Activated CD4-positive, alpha-beta T cell treated with anti-CD3 and anti-CD28 coated beads, Interleukin-10, Interleukin-2, amounts not matched to agents 100 ng/mL and 50 ng/mL, durations not matched to agents 16 hours and 8 hours (primary cell): ENCODE measurements at regions not wholly inside any gene's neighbourhood (a gene's known extent, or its start where the extent isn't known, plus 50 kb on each side); places are given as distances from the start of the nearest gene placed in this dataset.

Source experiments
- DNase-seq: peaks from one replicate; pipeline ENCODE4 v3.0.0-alpha.2; 2020

DNA sequence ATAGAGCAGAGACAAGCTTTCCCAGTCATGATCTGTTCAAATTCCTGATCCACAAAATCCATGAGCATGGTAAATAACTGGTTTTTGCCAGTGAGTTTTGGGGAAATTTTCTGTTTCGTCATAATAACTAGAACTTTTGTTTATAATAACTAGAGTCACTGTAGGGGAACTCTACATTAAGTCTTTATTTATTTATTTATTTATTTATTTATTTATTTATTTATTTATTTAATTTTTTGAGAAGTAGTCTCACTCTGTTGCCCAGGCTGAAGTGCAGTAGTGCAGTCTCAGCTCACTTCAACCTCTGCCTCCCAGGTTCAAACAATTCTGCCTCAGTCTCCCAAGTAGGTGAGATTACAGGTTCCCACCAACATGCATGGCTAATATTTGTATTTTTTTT, 1106.8 kb downstream of the AMY1C start:
- DNase-seq: no peak

GRCh38 chr1:104868794-104869193, 1119.1 kb downstream of the AMY1C start:
- DNase-seq: no peak

DNA sequence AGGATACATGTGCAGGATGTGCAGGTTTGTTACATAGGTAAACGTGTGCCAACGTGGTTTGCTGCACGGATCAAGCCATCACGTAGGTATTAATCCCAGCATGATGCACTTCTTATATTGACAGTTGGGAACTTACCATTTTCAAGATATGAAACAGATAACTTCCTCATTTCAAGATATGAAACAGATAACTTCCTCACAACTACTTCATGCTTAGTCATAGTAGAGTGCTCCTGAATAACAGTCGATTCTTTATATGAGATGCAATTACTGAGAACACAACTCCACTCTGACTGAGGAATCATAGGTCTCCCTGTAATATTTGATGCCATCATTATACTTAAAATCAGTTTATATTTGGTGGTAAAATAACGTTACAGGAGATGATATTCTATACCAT, 1124.3 kb downstream of the AMY1C start:
- no peak for DNase-seq

- no peak for DNase-seq
Observed at GRCh38 chr1:104878203-104878909, 1128.7 kb downstream of the AMY1C start.

DNA sequence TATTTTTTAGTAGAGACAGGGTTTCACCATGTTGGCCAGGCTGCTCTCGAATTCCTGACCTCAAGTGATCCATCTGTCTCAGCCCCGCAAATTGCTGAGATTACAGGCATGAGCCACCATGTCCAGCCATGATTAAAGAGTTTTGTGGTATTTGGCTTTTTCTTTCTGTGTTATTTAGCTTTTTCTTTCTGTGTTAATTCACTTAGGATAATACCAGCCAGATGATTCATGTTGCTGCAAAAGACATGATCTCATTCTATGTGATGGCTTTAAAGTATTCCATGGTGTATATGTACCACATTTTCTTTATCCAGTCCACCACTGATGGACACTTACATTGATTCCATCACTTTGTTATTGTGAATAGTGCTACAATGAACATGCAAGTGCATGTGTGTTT, 1135.2 kb downstream of the AMY1C start:
- DNase-seq: no peak

GRCh38 chr1:104905322-104905721, 1155.6 kb downstream of the AMY1C start:
- DNase-seq: no peak

GRCh38 chr1:104906141-104906540, 1156.4 kb downstream of the AMY1C start:
- no peak for DNase-seq

DNA sequence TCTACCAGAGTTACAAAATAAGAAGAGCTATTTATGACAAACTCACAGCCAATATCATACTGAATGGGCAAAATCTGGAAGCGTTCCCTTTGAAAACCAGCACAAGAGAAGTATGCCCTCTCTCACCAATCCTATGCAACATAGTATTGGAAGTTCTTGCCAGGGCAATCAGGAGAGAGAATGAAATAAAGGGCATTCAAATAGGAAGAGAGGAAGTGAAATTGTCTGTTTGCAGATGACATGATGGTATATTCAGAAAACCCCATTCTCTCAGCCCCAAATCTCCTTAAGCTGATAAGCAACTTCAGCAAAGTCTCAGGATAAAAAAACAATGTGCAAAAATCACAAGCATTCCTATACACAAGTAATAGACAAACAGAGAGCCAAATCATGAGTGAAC, 1169.5 kb downstream of the AMY1C start:
- DNase-seq: no peak

DNA sequence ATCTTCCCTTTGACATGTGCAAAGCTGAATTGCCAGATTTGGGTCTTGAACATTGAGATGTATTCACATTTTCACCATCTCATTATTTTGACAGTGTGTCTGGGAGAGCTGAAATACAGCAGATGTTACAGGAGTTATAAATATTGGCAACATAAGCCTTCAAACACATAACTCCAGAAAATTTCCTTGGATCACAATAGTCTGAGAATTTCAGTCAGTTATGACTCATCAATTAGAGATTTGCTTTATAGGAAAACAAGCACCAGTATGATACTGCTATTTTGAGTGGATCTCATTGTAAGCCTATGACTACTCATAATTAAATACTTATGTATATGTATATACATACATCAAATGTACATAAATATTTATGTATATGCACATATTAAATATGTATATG, 1171.8 kb downstream of the AMY1C start:
- DNase-seq: no peak

DNA sequence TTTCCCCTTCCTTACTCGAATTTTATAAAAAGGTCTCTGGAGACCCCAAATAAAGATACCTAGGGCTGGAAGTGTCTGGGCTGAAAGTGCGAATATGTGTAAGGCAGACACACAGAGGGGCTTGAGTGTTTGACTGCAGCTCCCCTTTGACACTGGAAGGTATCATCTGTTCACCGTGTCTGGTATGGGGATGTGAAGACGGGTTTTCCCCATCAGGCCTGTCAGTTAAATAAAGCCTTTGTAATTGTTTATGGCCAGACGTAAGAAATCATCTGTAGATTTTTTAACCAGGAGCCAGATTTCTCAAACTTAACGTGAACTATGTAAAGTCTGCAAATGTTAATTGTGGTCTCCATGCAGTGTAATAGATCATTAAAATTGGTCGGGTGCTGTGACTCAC, 1173.4 kb downstream of the AMY1C start:
- DNase-seq: no peak

- DNase-seq: no peak
Observed at GRCh38 chr1:104929280-104929679, 1179.6 kb downstream of the AMY1C start.

- no peak for DNase-seq
Observed at GRCh38 chr1:104932030-104932915, 1182.6 kb downstream of the AMY1C start.

DNA sequence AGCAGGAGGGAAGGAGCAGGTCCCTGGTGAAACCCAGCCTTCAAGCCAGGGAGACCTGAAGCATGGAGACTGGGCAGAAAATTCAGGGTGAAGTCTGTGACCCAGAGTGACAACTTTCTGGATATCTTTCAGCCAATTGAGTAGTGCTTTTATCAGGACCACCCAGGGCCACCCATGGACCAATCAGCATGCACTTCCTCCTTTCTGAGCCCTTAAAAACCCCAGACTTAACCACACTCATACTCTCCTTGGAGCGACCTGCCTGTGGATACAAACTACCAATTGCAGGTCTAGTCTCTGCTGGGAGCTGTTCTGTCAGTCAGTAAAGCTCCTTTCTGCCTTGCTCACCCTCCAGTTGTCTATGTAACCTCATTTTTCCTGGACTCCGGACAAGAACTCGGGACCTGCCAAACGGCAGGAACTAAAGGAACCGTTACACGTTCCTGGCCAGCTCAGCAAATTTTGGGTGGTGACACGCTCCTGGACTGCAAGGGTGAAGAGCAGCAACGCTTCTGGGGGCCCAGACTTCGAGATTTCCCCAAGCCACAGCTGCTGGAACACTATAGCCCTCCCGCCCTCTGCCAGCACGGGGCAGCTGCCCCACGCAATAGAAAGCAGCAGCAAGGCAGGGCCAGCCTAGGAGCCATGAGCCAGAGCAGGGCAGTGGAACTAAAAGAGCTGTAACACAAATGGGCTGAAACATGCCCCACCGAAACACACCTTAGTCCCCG, 1183.4 kb downstream of the AMY1C start:
- DNase-seq: no peak

- DNase-seq: no peak
Observed at GRCh38 chr1:104933846-104934245, 1184.1 kb downstream of the AMY1C start.

DNA sequence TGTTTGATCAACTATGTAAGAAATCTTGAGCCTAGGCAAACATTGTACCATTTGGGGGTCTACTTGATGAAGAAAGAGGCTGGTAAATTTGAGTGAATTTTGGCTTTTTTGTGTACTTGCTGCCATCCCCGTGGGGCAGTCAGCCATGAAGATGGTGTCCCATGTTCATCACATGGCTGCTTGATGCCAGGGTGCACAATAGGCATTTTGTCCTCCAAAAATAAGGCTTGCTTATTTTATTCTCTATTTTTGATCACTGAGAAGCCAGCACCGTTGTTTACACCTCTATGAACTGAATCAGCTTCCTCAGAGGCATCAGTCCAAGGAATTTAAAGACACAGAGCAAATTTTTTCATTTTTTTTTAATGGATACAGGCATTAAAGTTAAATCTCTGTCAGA, 1195.7 kb downstream of the AMY1C start:
- DNase-seq: no peak

DNA sequence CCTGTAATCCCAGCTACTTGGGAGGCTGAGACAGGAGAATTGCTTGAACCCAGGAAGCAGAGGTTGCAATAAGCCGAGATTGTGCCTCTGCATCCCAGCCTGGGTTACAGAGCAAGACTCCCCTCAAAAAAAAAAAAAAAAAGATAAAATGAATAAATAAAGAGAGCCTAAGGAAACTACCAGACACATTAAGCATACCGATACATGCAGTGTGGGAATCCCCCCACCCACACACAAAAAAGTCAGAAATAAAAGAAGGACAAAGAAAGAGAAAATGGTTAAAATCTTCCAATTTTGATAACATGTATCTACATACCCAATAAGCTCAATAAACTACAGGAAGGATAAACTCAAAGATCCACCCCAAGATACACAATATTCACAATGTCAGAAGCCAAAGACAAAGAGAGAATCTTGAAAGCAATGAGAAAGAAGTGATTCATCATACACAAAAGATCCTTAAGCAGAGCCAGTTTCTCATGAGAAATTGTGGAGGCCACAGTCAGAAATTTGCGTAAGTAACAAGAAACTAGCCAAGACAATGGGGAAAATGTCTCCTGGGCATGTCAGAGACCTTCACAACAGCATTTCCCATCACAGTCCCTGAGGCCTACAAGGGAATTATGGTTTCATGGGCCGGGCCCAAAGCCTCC, 1197.0 kb downstream of the AMY1C start:
- no peak for DNase-seq

- DNase-seq: no peak
Observed at GRCh38 chr1:104953555-104953954, 1203.9 kb downstream of the AMY1C start.

DNA sequence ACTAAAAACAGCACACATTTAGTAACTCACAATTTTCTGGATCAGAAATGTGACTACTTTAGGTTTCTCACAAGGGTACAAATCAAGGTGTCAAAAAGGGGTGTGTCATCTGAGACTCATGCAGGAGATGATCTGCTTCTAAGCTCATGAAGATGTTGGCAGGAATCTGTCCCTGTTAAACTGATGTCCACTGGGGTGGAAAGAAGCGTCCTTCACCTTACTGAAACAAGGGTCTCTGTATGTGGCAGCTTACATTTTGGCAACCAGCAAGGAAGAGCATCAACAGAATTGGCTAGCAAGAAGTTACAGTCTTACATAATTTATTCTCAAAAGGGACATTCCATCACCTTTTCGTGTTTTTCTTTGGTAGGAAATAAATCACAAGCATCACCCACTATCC, 1223.8 kb downstream of the AMY1C start:
- no peak for DNase-seq

DNA sequence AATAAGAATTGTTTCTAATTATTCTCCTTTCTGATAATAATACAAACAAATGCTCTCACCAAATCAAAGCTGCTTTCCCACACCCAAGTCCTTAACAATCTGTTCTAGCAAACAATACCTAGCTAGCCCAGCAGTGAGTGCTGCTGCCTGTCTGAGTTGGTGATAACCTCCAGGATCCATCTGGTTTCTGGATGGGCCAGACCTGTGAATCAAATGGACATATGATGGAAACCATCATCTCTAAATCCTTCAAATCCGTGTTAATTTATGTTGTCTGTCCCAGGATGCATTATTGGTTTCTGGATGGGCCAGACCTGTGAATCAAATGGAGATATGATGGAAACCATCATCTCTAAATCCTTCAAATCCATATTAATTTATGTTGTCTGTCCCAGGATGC, 1230.0 kb downstream of the AMY1C start:
- DNase-seq: no peak

GRCh38 chr1:104987210-104987609, 1237.5 kb downstream of the AMY1C start:
- no peak for DNase-seq

- no peak for DNase-seq
Observed at GRCh38 chr1:104989012-104989411, 1239.3 kb downstream of the AMY1C start.

GRCh38 chr1:104991702-104992101, 1242.0 kb downstream of the AMY1C start:
- DNase-seq: no peak

- no peak for DNase-seq
Observed at GRCh38 chr1:105000793-105001192, 1251.1 kb downstream of the AMY1C start.
